MV-4-11 (cell line): ENCODE measurements at regions not wholly inside any gene's neighbourhood (a gene's known extent, or its start where the extent isn't known, plus 50 kb on each side); places are given as distances from the start of the nearest gene placed in this dataset.

Source experiments
- DNase-seq: peaks from one replicate; lab custom pipeline; 2025; lab: John Stamatoyannopoulos, UW

- no peak for DNase-seq
These were observed 419.2 kb upstream of the SULF2 start for GRCh38 chr20:48204499-48204898.

DNA sequence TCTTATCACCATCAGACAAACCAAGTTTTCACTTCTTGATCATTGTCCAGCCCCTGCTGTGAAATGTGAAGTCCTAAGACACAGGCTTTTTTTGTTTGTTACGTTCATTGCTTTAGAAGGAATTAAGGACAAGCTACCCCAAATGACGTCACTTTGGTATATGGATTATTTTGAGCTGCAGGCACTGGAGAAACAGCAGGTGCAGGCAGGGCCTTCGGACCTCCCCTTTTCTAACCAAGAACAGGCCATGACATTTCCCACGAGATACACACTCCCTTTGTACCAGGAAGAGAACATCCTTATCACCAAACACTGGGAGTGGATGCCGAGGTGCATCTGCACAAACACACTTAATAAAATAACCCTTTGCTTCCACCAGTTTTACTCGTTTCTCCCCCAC, 418.0 kb upstream of the SULF2 start:
- DNase-seq, result no peak

DNA sequence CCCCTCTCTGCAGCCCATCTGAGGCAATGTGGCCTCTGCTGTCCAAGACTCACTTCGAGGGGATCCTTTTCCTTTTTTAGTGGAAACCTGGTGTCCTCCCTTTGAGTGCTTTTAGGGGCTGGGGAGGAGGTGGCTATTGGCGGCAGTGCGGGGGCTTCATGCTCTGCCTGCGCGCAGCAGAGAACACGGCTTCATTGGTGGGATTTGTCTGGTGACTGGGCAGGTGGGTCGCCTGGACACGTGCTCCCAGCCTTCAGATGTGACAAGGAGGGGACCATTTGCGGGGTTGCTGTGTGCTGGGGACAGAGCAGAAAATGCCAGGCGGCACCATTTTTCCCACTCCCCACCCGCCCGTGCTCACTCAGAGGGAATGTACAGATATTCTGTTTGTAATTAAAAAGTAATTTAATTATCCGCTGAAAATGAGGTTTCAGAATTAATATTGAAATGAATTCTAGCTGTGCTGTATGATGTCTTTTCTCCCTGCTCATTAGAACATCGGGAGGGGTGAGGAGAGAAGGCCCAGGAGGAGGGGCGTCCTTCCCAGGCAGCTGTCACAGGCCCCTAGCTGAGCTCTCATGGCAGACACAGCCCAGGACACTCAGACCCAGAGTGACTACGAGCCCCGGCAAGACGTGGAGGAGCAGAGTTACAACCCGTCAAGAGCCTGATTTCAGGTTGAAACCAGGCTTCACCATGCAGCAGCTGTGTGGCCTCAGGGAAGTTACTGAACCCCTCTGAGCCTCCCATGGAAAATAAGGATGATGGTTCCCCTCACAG, 417.2 kb upstream of the SULF2 start:
- no peak for DNase-seq

DNA sequence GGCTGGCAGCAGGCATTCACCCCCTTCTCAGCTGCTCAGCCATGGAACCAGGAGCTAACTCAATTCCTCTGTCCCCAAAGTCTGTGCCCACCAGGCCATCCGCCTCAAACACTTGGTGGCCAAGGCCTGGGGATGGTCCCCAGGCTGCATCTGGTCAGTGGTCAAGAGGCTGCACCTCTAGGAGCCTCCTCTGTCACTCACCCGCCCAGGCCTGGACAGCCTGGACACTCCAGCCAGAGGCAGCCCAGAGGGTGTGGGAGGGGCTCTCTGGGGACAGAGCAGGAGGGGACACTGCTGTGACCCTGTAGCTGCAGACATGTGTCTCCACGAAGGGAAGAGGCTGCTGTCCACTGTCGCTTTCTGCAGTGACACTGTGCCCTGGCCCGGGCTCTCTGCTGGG, 416.6 kb upstream of the SULF2 start:
- DNase-seq, result no peak

- no peak for DNase-seq
These were observed 415.9 kb upstream of the SULF2 start for GRCh38 chr20:48201188-48201587.

DNA sequence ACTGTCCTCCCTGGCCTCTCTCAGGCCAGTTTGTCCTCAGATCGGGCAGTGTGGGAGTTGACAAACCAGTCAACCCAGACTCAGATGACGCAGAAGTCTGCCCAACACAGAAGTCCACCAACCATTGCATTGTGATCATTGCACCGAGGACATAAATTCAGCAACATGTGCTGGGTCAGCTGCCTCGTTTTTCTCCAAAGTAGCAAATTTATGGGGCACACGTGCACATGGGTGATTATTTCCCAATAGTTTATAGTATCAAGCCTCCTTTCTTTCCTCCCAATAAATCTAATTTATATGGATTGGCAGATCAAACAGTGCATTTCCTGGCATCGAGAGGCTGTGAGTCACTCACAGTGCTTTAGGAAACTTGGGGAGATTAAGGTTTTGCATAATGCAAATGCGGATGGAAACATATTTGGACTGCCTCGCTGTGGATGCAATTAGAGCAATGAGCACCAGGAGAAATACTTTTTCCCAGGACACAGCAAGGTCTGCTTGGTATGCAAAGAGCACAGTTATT, 413.7 kb upstream of the SULF2 start:
- DNase-seq, result no peak

DNA sequence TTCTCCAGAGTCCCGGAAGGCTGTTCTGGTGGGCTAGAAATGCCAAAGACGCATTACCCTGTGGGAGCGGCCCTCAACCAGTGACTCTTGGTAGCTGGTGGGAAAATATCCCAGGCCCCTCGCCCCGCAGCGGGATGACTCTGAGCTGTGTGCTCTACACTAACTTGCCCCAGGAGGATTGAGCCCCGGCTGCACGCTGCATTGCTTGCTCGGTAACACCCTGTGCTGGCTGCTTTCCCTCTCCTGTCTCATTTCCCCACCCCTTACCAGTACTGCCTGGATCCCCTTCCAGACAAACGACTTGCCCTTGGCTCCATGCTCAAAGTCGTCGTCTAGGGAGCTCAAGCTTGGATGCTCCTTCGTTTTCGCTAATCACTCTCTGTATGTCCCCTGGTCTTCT, 411.8 kb upstream of the SULF2 start:
- no peak for DNase-seq

- DNase-seq, result no peak
These were observed 411.2 kb upstream of the SULF2 start for GRCh38 chr20:48196486-48196885.

- no peak for DNase-seq
These were observed 410.7 kb upstream of the SULF2 start for GRCh38 chr20:48196001-48196400.

- no peak for DNase-seq
These were observed 410.0 kb upstream of the SULF2 start for GRCh38 chr20:48195121-48195870.

DNA sequence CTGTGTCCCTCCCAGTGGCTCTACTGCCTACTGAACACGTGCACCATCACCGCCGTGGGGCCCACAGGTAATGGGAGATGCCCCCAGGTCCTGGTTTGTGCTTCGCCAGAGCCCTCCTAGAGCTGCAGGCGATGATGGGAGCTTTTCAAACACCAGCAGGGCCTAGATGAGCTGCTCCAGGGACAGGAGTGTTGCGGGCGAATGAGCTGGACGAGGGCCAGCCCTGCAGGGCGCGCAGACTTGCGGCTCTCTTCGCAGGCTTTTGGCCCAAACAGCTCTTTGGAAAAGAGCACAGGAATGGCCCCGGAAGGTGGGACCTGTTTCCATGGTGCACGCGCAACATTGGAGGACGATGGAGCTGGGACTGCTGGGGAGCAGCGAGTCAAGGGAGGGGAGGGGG, 409.3 kb upstream of the SULF2 start:
- no peak for DNase-seq

DNA sequence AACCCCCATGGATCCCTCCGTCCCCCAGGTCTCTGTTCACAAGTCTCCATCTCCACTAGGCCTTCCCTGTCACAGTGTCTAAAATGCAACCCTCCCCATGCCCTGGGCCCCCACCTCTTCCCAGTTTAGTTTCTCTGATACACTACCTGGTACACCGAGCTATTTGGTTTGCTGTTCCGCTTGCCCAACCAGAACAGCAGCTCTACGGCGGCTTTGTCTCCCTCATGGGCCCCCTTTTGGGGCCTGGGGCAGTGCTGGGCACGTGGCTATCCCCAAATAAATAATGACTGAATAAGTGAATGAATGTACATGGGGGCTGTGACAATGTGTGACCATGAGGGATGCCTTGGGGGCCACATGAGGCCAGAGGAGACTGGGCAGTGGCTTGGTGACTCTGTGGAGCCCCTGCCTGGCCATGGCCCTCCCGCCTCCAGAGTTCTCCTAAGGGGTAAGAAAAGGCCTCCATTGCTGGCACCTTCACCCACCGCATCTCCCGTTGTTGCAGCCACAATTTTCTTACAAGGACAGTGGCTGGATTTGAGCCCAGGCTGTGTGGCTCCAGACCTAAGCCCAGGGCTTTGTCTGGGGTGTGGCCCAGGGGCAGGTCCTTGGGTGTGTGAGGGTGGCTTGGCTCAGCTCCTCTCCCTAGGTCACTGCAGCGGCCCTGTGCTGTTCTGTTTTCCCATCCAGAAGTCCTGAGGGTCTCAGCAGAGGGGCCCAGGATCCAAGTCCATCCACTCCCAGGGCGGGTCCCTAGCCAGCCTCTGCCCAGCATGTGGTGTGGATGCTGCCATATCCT, 408.5 kb upstream of the SULF2 start:
- DNase-seq, result no peak

DNA sequence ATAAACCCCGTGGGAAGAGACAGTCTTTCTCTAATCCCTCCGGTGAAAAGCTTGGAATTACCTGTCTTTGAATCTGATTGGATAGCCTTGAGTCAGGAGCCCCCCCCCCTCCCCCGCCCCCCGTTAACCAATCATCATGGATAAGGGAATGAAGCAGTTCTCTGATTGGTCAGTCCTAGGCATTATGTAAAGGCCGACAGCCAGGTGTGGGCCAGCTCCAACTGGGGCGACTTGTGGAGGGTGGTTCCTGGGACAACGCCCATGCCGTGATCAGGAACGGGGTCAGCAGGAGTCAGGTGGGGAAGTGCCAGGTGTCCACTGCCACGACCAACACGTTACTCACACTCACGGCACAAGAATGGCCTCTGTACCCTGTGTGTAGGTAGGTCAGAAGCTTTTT, 406.8 kb upstream of the SULF2 start:
- DNase-seq, result no peak

GRCh38 chr20:48191200-48191599, 405.9 kb upstream of the SULF2 start:
- no peak for DNase-seq

- peak; percentile 21 for DNase-seq
These were observed 405.5 kb upstream of the SULF2 start for GRCh38 chr20:48190757-48191156.

GRCh38 chr20:48189181-48189580, 403.9 kb upstream of the SULF2 start:
- peak; percentile 83 for DNase-seq

DNA sequence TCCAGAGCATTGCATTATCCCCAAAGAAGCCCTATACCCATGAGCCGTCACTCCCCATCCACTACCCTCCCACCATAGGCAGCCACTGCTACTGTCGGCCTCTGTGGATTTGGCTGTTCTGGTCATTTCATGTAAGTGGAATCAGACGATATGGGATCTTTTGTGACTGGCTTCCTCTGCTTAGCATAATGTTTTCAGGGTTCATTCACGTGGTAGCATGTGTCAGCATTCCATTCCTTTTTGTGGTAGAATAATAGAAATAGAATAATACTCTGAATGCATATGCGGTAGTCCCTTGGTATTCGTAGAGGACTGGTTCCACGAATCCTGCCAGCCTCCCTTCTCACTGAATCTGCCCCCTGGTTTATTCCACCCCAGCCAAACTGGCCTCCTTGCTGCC, 402.6 kb upstream of the SULF2 start:
- DNase-seq, result no peak

- DNase-seq, result no peak
These were observed 401.6 kb upstream of the SULF2 start for GRCh38 chr20:48186915-48187314.

DNA sequence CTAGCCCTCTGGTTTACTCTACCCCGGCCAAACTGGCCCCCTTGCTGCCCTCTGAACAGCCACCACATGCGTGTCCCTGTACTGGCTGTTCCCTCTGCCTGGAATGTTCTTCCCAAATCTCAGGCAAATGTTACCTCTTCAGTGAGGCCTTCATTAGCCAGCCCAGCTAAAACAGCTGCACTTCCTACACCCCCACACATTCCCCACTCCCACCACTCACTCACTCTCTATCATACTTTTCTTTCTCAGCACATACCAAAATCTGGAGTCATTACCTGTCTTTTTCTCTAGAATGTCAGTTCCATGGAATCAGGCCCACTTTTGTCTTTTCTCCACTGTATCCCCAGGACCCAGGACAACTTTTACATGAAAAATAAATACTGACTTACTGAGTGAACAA, 401.2 kb upstream of the SULF2 start:
- DNase-seq, result no peak

DNA sequence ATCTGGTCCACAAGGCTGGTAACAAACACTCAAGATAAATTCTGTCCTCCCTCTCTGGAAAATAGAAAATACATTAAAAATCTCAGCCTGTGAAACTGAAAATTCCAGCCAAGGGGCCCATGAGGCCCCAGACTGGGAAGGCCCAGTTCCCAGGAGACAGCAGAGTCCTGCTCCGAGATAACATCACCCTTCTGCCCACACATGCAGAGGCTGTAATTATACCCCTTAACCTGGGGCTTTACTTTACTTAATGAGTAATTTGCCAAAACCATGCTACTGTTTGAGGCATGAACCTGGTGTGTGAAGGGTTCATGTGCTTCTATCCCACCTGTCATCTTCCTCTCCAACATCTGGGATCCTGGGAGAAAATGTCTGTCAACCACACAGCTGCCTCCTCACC, 398.9 kb upstream of the SULF2 start:
- no peak for DNase-seq

- no peak for DNase-seq
These were observed 396.1 kb upstream of the SULF2 start for GRCh38 chr20:48181261-48181935.

GRCh38 chr20:48180618-48181017, 395.3 kb upstream of the SULF2 start:
- DNase-seq, result no peak
